Epithelial cell of prostate (primary cell): ENCODE measurements at regions not wholly inside any gene's neighbourhood (a gene's known extent, or its start where the extent isn't known, plus 50 kb on each side); places are given as distances from the start of the nearest gene placed in this dataset.

ENCODE experiments used
- DNase-seq: peaks from one replicate; pipeline ENCODE4 v3.0.0-alpha.2; 2011; ENCODE audit warnings: low read depth, low spot score
- H3K27ac ChIP-seq: fragments of 450-650 bp; 2 replicates; pipeline ENCODE4 v1.5.1; 2017; ENCODE audit warnings: mild to moderate bottlenecking

GRCh38 chr6:9467741-9468140, 947.1 kb downstream of the TFAP2A start:
- no peak overlapping the region for H3K27ac ChIP-seq
- DNase-seq: no peak

GRCh38 chr6:9464583-9464982, 950.3 kb downstream of the TFAP2A start:
- H3K27ac ChIP-seq: no peak overlapping the region
- no peak for DNase-seq

- no peak for DNase-seq
- H3K27ac ChIP-seq: no peak overlapping the region
These were observed 951.6 kb downstream of the TFAP2A start for GRCh38 chr6:9463311-9463710.

GRCh38 chr6:9461188-9461587, 953.7 kb downstream of the TFAP2A start:
- DNase-seq: no peak
- no peak overlapping the region for H3K27ac ChIP-seq

GRCh38 chr6:9458424-9458823, 956.5 kb downstream of the TFAP2A start:
- H3K27ac ChIP-seq: no peak overlapping the region
- DNase-seq: no peak

- H3K27ac ChIP-seq: no peak overlapping the region
- no peak for DNase-seq
These were observed 958.8 kb downstream of the TFAP2A start for GRCh38 chr6:9455864-9456658.

GRCh38 chr6:9439621-9440330, 975.1 kb downstream of the TFAP2A start:
- no peak overlapping the region for H3K27ac ChIP-seq
- no peak for DNase-seq

- DNase-seq: no peak
- no peak overlapping the region for H3K27ac ChIP-seq
These were observed 977.0 kb downstream of the TFAP2A start for GRCh38 chr6:9437836-9438235.

- H3K27ac ChIP-seq: no peak overlapping the region
- DNase-seq: no peak
These were observed 979.6 kb downstream of the TFAP2A start for GRCh38 chr6:9435281-9435680.

GRCh38 chr6:9431945-9432344, 982.9 kb downstream of the TFAP2A start:
- H3K27ac ChIP-seq: no peak overlapping the region
- DNase-seq: no peak

- no peak overlapping the region for H3K27ac ChIP-seq
- no peak for DNase-seq
These were observed 986.3 kb downstream of the TFAP2A start for GRCh38 chr6:9428421-9429172.

- no peak for DNase-seq
- no peak overlapping the region for H3K27ac ChIP-seq
These were observed 986.8 kb upstream of the SLC35B3 start for GRCh38 chr6:9422138-9422537.

- no peak for DNase-seq
- H3K27ac ChIP-seq: no peak overlapping the region
These were observed 985.1 kb upstream of the SLC35B3 start for GRCh38 chr6:9420316-9421015.

GRCh38 chr6:9417400-9417799, 982.1 kb upstream of the SLC35B3 start:
- H3K27ac ChIP-seq: no peak overlapping the region
- DNase-seq: no peak

GRCh38 chr6:9412951-9413559, 977.7 kb upstream of the SLC35B3 start:
- no peak for DNase-seq
- no peak overlapping the region for H3K27ac ChIP-seq

- no peak for DNase-seq
- H3K27ac ChIP-seq: no peak overlapping the region
These were observed 973.8 kb upstream of the SLC35B3 start for GRCh38 chr6:9409126-9409525.

GRCh38 chr6:9408402-9409117, 973.2 kb upstream of the SLC35B3 start:
- DNase-seq: no peak
- H3K27ac ChIP-seq: no peak overlapping the region

- DNase-seq: no peak
- H3K27ac ChIP-seq: peak overlapping the region; percentile 28
These were observed 970.5 kb upstream of the SLC35B3 start for GRCh38 chr6:9405825-9406224.

GRCh38 chr6:9405369-9405768, 970.0 kb upstream of the SLC35B3 start:
- peak; percentile 69 for DNase-seq
- H3K27ac ChIP-seq: peak overlapping the region; percentile 28
